Smooth muscle cell (in vitro differentiated cells): ENCODE measurements at regions not wholly inside any gene's neighbourhood (a gene's known extent, or its start where the extent isn't known, plus 50 kb on each side); places are given as distances from the start of the nearest gene placed in this dataset.

ENCODE experiments used
- DNase-seq: peaks from one replicate; lab custom pipeline; 2025; ENCODE audit not compliant: unreplicated experiment; lab: John Stamatoyannopoulos, UW
- H2AFZ ChIP-seq: fragments of 200-600 bp; sonication (generic); 2 replicates; pipeline ENCODE4 v1.6.0; 2016; ENCODE audit warnings: antibody characterized with exemption, low read depth, mild to moderate bottlenecking
- H3F3A ChIP-seq: fragments of 200-600 bp; sonication (generic); 2 replicates; pipeline ENCODE4 v1.6.0; 2017; ENCODE audit warnings: antibody characterized with exemption, low read depth
- H3K27ac ChIP-seq: fragments of 200-600 bp; sonication (generic); 2 replicates; pipeline ENCODE4 v1.5.1; 2016; ENCODE audit warnings: low read depth, mild to moderate bottlenecking
- H3K27me3 ChIP-seq: fragments of 200-600 bp; sonication (generic); 2 replicates; pipeline ENCODE4 v1.6.1; 2016; ENCODE audit warnings: low read depth, mild to moderate bottlenecking
- H3K36me3 ChIP-seq: fragments of 200-600 bp; sonication (generic); 2 replicates; pipeline ENCODE4 v1.5.1; 2016; ENCODE audit warnings: low read depth
- H3K4me1 ChIP-seq: fragments of 200-600 bp; sonication (generic); 2 replicates; pipeline ENCODE4 v1.5.1; 2016; ENCODE audit warnings: low read depth
- H3K4me2 ChIP-seq: fragments of 200-600 bp; sonication (generic); 2 replicates; pipeline ENCODE4 v1.6.0; 2016; ENCODE audit warnings: mild to moderate bottlenecking
- H3K4me3 ChIP-seq: fragments of 200-600 bp; sonication (generic); 2 replicates; pipeline ENCODE4 v1.5.1; 2016; ENCODE audit warnings: mild to moderate bottlenecking
- H3K79me2 ChIP-seq: fragments of 200-600 bp; sonication (generic); 2 replicates; pipeline ENCODE4 v1.6.0; 2016; ENCODE audit warnings: low read depth, mild to moderate bottlenecking
- H3K9ac ChIP-seq: fragments of 200-600 bp; sonication (generic); 2 replicates; pipeline ENCODE4 v1.6.0; 2016; ENCODE audit warnings: low read depth
- H3K9me3 ChIP-seq: fragments of 200-600 bp; sonication (generic); replicated peaks from 2 replicates; pipeline ENCODE4 v1.5.1; 2016; ENCODE audit warnings: low read depth
- H4K20me1 ChIP-seq: fragments of 200-600 bp; sonication (generic); 2 replicates; pipeline ENCODE4 v1.6.0; 2016; ENCODE audit warnings: low read depth
- WGBS: methylation state at CpG from one replicate; pipeline ENCODE4 v1.1.7; 2016; ENCODE audit warnings: low lambda C conversion rate; 5-methylcytosine and 5-hydroxymethylcytosine counted together
- TF ChIP-seq, protein P1 (sequence below): fragments of 200-600 bp; sonication (generic); IDR thresholded peaks from 2 replicates; pipeline ENCODE4 v1.5.1; 2017; ENCODE audit warnings: borderline replicate concordance, mild to moderate bottlenecking, antibody characterized with exemption; ENCODE audit not compliant: insufficient read depth, poor library complexity, severe bottlenecking

DNA sequence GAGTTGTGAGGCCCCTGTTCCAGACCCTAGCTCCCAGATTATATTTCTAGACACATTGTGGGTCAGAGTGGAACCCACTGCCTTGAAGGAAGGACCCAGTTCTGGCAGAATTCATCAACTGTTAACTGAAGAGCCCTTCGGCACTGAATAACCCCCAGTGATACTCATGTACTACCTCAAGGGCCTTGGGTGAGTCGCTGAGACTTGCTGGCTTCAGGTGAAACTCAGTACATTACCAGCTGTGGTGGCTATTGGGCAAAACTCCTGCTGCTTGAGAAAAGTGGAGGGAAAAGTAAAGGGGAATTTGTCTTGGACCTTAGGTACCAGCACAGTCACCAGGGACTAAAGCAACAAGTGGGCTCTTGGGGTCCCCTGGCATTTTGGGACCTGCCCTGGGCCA is 394.9 kb upstream of the EPHA3 start:
- H3K27me3 ChIP-seq, result no peaks in the 10 kb centered on the region
- DNase-seq, result no peak
- no peaks in the 10 kb centered on the region for H3K4me1 ChIP-seq
- no peaks in the 10 kb centered on the region for H3K9me3 ChIP-seq
- no peak overlapping the region for H3K9ac ChIP-seq
- H3K4me3 ChIP-seq, result no peak overlapping the region
- H3F3A ChIP-seq, result no peaks in the 10 kb centered on the region
- H3K27ac ChIP-seq, result peak overlapping the region; percentile 87
- no peak overlapping the region for H2AFZ ChIP-seq
- WGBS, result 100% methylated on average over 2 of the region's 2 CpGs
- TF ChIP-seq, protein P1, sequence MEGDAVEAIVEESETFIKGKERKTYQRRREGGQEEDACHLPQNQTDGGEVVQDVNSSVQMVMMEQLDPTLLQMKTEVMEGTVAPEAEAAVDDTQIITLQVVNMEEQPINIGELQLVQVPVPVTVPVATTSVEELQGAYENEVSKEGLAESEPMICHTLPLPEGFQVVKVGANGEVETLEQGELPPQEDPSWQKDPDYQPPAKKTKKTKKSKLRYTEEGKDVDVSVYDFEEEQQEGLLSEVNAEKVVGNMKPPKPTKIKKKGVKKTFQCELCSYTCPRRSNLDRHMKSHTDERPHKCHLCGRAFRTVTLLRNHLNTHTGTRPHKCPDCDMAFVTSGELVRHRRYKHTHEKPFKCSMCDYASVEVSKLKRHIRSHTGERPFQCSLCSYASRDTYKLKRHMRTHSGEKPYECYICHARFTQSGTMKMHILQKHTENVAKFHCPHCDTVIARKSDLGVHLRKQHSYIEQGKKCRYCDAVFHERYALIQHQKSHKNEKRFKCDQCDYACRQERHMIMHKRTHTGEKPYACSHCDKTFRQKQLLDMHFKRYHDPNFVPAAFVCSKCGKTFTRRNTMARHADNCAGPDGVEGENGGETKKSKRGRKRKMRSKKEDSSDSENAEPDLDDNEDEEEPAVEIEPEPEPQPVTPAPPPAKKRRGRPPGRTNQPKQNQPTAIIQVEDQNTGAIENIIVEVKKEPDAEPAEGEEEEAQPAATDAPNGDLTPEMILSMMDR, result no peak
- no peak overlapping the region for H3K4me2 ChIP-seq
- H3K36me3 ChIP-seq, result no peaks in the 10 kb centered on the region
- no peaks in the 10 kb centered on the region for H3K79me2 ChIP-seq
- no peaks in the 10 kb centered on the region for H4K20me1 ChIP-seq

DNA sequence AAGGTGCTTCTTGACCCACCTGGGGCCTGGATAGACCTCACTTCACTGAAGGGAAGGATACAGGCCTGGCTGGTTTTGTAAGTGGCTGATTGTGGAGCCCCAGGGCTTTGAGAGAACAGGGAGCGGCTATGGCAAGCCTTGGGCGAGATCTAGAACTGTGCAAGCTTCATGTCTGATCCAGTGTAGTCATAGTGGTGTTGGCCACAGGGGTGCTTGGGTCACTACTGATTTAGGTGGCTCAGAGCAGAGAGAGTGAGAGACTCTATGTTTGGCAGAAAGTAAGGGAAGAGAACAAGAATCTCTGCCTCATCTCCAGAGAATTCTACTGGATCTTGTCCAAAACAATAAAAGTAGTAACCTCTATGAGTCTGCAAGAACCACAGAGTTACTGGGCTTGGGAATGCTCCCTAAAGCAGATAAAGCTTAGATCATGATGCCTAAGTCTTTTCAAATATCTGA is 394.2 kb upstream of the EPHA3 start:
- Histone ChIP-seq H3K27me3 (no peaks in the 10 kb centered on the region), H3F3A (no peaks in the 10 kb centered on the region), H4K20me1 (no peaks in the 10 kb centered on the region), H3K9me3 (no peaks in the 10 kb centered on the region), H3K4me3 (no peak overlapping the region), H3K9ac (peak overlapping the region; percentile 57), H3K36me3 (no peaks in the 10 kb centered on the region), H3K4me1 (no peaks in the 10 kb centered on the region), H3K79me2 (no peaks in the 10 kb centered on the region), H2AFZ (no peak overlapping the region), H3K27ac (peak overlapping the region; percentile 87), H3K4me2 (no peak overlapping the region)
- no peak for DNase-seq
- TF ChIP-seq, protein P1, result no peak
- WGBS, result 79% methylated on average over 2 of the region's 2 CpGs

DNA sequence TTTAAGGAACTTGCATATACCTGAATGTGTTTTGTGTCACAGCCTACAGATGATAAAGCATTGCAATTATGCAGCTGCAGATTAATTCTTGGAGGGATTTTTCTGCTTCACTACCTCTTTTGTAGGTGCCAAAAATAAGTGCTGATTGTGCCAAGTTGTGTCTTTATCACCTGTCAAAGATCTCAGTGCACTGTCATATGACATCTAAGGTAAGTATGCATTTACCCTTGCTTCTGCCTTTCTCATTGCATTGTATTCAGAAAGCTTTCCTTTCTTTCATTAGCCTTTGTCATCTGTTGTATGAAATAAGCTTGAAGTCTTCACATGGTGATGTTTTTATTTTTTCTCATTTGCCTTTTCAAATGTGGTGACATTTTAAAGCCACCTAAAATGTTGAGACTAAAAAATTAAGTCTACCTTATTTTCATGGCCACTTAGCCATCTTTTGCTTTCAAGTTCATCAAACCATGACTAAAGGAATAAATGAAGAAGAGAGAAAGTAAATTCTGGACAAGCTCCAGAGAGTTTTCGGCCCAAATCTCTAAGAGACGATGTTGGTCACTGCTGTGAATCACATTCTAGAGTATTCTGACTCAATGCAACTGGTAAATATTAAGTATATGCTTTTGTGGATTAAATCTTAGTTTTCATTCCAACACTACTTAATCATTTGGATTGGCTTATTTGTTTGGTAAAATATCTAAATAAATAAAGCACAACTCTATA is 381.8 kb upstream of the EPHA3 start:
- no peaks in the 10 kb centered on the region for H3K36me3 ChIP-seq
- no peaks in the 10 kb centered on the region for H4K20me1 ChIP-seq
- no peaks in the 10 kb centered on the region for H3F3A ChIP-seq
- WGBS, result 87% methylated on average over 2 of the region's 2 CpGs
- TF ChIP-seq, protein P1, result no peak
- H3K4me1 ChIP-seq, result no peaks in the 10 kb centered on the region
- no peaks in the 10 kb centered on the region for H3K27me3 ChIP-seq
- H2AFZ ChIP-seq, result no peak overlapping the region
- H3K9ac ChIP-seq, result no peak overlapping the region
- no peak overlapping the region for H3K4me2 ChIP-seq
- H3K9me3 ChIP-seq, result no peaks in the 10 kb centered on the region
- no peaks in the 10 kb centered on the region for H3K79me2 ChIP-seq
- DNase-seq, result no peak
- no peak overlapping the region for H3K4me3 ChIP-seq
- no peak overlapping the region for H3K27ac ChIP-seq

DNA sequence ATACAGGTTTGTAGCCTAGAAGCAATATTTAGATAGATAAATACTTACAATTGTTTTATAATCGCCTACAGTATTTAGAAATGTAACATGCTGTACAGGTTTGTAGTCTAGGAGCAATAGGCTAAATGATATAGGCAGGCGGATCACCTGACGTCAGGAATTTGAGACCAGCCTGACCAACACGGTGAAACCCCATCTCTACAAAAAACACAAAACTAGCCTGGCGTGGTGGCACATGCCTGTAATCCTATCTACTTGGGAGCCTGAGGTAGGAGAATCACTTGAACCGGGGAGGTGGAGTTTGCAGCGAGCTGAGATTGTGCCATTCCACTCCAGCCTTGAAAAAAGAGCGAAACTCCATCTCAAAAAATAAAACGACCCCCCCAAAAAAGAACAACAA is 375.2 kb upstream of the EPHA3 start:
- no peaks in the 10 kb centered on the region for H3K27me3 ChIP-seq
- no peaks in the 10 kb centered on the region for H3F3A ChIP-seq
- TF ChIP-seq, protein P1, result no peak
- H3K9me3 ChIP-seq, result no peaks in the 10 kb centered on the region
- no peak for DNase-seq
- H3K79me2 ChIP-seq, result no peaks in the 10 kb centered on the region
- H3K4me3 ChIP-seq, result no peak overlapping the region
- no peaks in the 10 kb centered on the region for H3K36me3 ChIP-seq
- H4K20me1 ChIP-seq, result no peaks in the 10 kb centered on the region
- 88% methylated on average over 9 of the region's 9 CpGs for WGBS
- no peaks in the 10 kb centered on the region for H3K4me1 ChIP-seq
- no peak overlapping the region for H3K4me2 ChIP-seq
- no peak overlapping the region for H3K9ac ChIP-seq
- no peak overlapping the region for H3K27ac ChIP-seq
- no peak overlapping the region for H2AFZ ChIP-seq
